ENCODE measurements at regions not wholly inside any gene's neighbourhood (a gene's known extent, or its start where the extent isn't known, plus 50 kb on each side); places are given as distances from the start of the nearest gene placed in this dataset.
A peak's percentile ranks its signal among the peaks of the same experiment; 100 is the strongest.
"Not testable (repeated sequence)": the region's sequence is repeated elsewhere in the genome, so short reads cannot be mapped to it uniquely, and the experiment has no call there.

DNA sequence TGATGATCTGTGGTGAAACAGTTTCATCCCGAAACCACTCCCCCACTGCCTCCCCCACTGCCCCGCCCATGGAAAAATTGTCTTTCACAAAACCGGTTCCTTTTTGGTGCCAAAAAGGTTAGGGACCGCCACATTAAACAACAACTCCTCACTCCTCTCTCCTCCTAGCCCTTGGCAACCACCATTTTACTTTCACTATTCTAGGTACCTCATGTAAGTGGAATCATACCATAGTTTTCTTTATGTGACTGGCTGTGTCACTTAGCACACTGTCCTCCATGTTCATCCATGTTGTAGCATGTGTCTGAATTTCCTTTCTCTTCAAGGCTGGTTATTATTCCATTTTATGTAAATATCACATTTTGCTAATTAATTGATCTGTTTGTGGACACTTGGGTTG, 99.3 kb downstream of the UTRN start:
- H3K4me1 Mint-ChIP-seq = peaks cover 22 to 66% (median 49%) of the 10 kb centered on the region in 4 donors
- Histone ChIP-seq H3K27ac (ENCODE audit: insufficient read depth, low read length, poor library complexity, severe bottlenecking) (no peak overlapping the region), H3K9me3 (ENCODE audit: control insufficient read depth in 2 of 2, low read length in 2 of 2) (peaks cover 0 to 5% of the 10 kb centered on the region in 2 experiments), H3K4me3 (ENCODE audit: low read depth, low read length) (no peak overlapping the region), H3K27me3 (ENCODE audit: control insufficient read depth, insufficient read depth, low read length) (no peaks in the 10 kb centered on the region), H3K36me3 (ENCODE audit: control insufficient read depth, insufficient read depth, low read length) (peaks cover 20% of the 10 kb centered on the region), H3K4me1 (ENCODE audit: control insufficient read depth, insufficient read depth, low read length, poor library complexity, severe bottlenecking) (peaks cover 9% of the 10 kb centered on the region)
- peaks cover 0 to 8% (median 2%) of the 10 kb centered on the region in 7 donors for H3K9me3 Mint-ChIP-seq
- H3K27me3 Mint-ChIP-seq = no peaks in the 10 kb centered on the region
- DNase-seq = no peak
- no peak for ATAC-seq (ENCODE audit: low read depth in 2 of 2)
- H3K36me3 Mint-ChIP-seq = peaks cover 33% of the 10 kb centered on the region
- peak overlapping the region in 1 of 3 donors; percentile 18 for H3K27ac Mint-ChIP-seq
- H3K4me3 Mint-ChIP-seq = no peak overlapping the region

GRCh38 chr6:144389474-144389873, 104.3 kb downstream of the UTRN start:
- H3K9me3 Mint-ChIP-seq; ATAC-seq (ENCODE audit: low read depth in 2 of 2); DNase-seq; H3K27me3 ChIP-seq (ENCODE audit: control insufficient read depth, insufficient read depth, low read length); H3K4me3 ChIP-seq (ENCODE audit: low read depth, low read length); H3K9me3 ChIP-seq (ENCODE audit: control insufficient read depth in 2 of 2, low read length in 2 of 2); H3K27ac Mint-ChIP-seq; H3K27me3 Mint-ChIP-seq; H3K4me3 Mint-ChIP-seq; H3K36me3 ChIP-seq (ENCODE audit: control insufficient read depth, insufficient read depth, low read length); H3K27ac ChIP-seq (ENCODE audit: insufficient read depth, low read length, poor library complexity, severe bottlenecking); H3K4me1 ChIP-seq (ENCODE audit: control insufficient read depth, insufficient read depth, low read length, poor library complexity, severe bottlenecking): not testable (repeated sequence)
- peaks cover 23 to 74% (median 56%) of the 10 kb centered on the region in 4 donors for H3K4me1 Mint-ChIP-seq
- H3K36me3 Mint-ChIP-seq = peaks cover 36% of the 10 kb centered on the region

- H3K4me1 ChIP-seq (ENCODE audit: control insufficient read depth, insufficient read depth, low read length, poor library complexity, severe bottlenecking) = peaks cover 2% of the 10 kb centered on the region
- H3K4me3 Mint-ChIP-seq = no peak overlapping the region
- H3K27ac Mint-ChIP-seq = no peak overlapping the region
Measured at GRCh38 chr6:144390202-144390601, 105.1 kb downstream of the UTRN start.

GRCh38 chr6:144390886-144391285, 105.8 kb downstream of the UTRN start:
- Mint-ChIP-seq H3K27ac (no peak overlapping the region), H3K9me3 (peaks cover 0 to 7% (median 3%) of the 10 kb centered on the region in 7 donors), H3K4me3 (no peak overlapping the region), H3K4me1 (peaks cover 33 to 69% (median 54%) of the 10 kb centered on the region in 4 donors), H3K27me3 (no peaks in the 10 kb centered on the region), H3K36me3 (peaks cover 33% of the 10 kb centered on the region)
- no peaks in the 10 kb centered on the region for H3K9me3 ChIP-seq (ENCODE audit: control insufficient read depth in 2 of 2, low read length in 2 of 2)
- H3K27me3 ChIP-seq (ENCODE audit: control insufficient read depth, insufficient read depth, low read length) = no peaks in the 10 kb centered on the region
- H3K27ac ChIP-seq (ENCODE audit: insufficient read depth, low read length, poor library complexity, severe bottlenecking) = no peak overlapping the region
- no peak overlapping the region for H3K4me3 ChIP-seq (ENCODE audit: low read depth, low read length)
- ATAC-seq (ENCODE audit: low read depth in 2 of 2) = no peak
- no peak for DNase-seq
- H3K36me3 ChIP-seq (ENCODE audit: control insufficient read depth, insufficient read depth, low read length) = peaks cover 4% of the 10 kb centered on the region
- H3K4me1 ChIP-seq (ENCODE audit: control insufficient read depth, insufficient read depth, low read length, poor library complexity, severe bottlenecking) = peaks cover 3% of the 10 kb centered on the region

More at GRCh38 chr6:144390202-144390601, 105.1 kb downstream of the UTRN start:
- H3K4me1 Mint-ChIP-seq = peaks cover 26 to 72% (median 52%) of the 10 kb centered on the region in 4 donors
- ATAC-seq (ENCODE audit: low read depth in 2 of 2) (no peak), DNase-seq (no peak)
- H3K36me3 Mint-ChIP-seq = peaks cover 31% of the 10 kb centered on the region
- no peaks in the 10 kb centered on the region for H3K9me3 ChIP-seq (ENCODE audit: control insufficient read depth in 2 of 2, low read length in 2 of 2)
- H3K27me3 Mint-ChIP-seq = no peaks in the 10 kb centered on the region
- H3K27me3 ChIP-seq (ENCODE audit: control insufficient read depth, insufficient read depth, low read length) = no peaks in the 10 kb centered on the region
- H3K4me3 ChIP-seq (ENCODE audit: low read depth, low read length) = no peak overlapping the region
- H3K9me3 Mint-ChIP-seq = peaks cover 0 to 7% (median 3%) of the 10 kb centered on the region in 7 donors
- peaks cover 4% of the 10 kb centered on the region for H3K36me3 ChIP-seq (ENCODE audit: control insufficient read depth, insufficient read depth, low read length)
- H3K27ac ChIP-seq (ENCODE audit: insufficient read depth, low read length, poor library complexity, severe bottlenecking) = no peak overlapping the region

- Mint-ChIP-seq H3K27me3 (no peaks in the 10 kb centered on the region), H3K4me3 (no peak overlapping the region), H3K4me1 (peaks cover 36 to 75% (median 52%) of the 10 kb centered on the region in 4 donors), H3K27ac (no peak overlapping the region), H3K36me3 (peaks cover 43% of the 10 kb centered on the region), H3K9me3 (peaks cover 0 to 10% (median 4%) of the 10 kb centered on the region in 7 donors)
- H3K9me3 ChIP-seq (ENCODE audit: control insufficient read depth in 2 of 2, low read length in 2 of 2) = peaks cover 0 to under 1% of the 10 kb centered on the region in 2 experiments
- H3K4me3 ChIP-seq (ENCODE audit: low read depth, low read length) = no peak overlapping the region
- peaks cover 8% of the 10 kb centered on the region for H3K36me3 ChIP-seq (ENCODE audit: control insufficient read depth, insufficient read depth, low read length)
- no peak for ATAC-seq (ENCODE audit: low read depth in 2 of 2)
- H3K27ac ChIP-seq (ENCODE audit: insufficient read depth, low read length, poor library complexity, severe bottlenecking) = no peak overlapping the region
- H3K27me3 ChIP-seq (ENCODE audit: control insufficient read depth, insufficient read depth, low read length) = no peaks in the 10 kb centered on the region
- H3K4me1 ChIP-seq (ENCODE audit: control insufficient read depth, insufficient read depth, low read length, poor library complexity, severe bottlenecking) = peaks cover 3% of the 10 kb centered on the region
- DNase-seq = no peak
Measured at GRCh38 chr6:144392536-144392935, 107.4 kb downstream of the UTRN start.

- no peak overlapping the region for H3K4me3 Mint-ChIP-seq
- peaks cover 3% of the 10 kb centered on the region for H3K4me1 ChIP-seq (ENCODE audit: control insufficient read depth, insufficient read depth, low read length, poor library complexity, severe bottlenecking)
- peaks cover 11% of the 10 kb centered on the region for H3K36me3 ChIP-seq (ENCODE audit: control insufficient read depth, insufficient read depth, low read length)
- H3K27ac Mint-ChIP-seq = no peak overlapping the region
- no peak overlapping the region for H3K4me3 ChIP-seq (ENCODE audit: low read depth, low read length)
- ATAC-seq (ENCODE audit: low read depth in 2 of 2) = no peak
- peaks cover 45% of the 10 kb centered on the region for H3K36me3 Mint-ChIP-seq
- peaks cover 2 to 8% of the 10 kb centered on the region in 2 experiments for H3K9me3 ChIP-seq (ENCODE audit: control insufficient read depth in 2 of 2, low read length in 2 of 2)
- no peak for DNase-seq
- H3K27ac ChIP-seq (ENCODE audit: insufficient read depth, low read length, poor library complexity, severe bottlenecking) = no peak overlapping the region
- no peaks in the 10 kb centered on the region for H3K27me3 Mint-ChIP-seq
- no peaks in the 10 kb centered on the region for H3K27me3 ChIP-seq (ENCODE audit: control insufficient read depth, insufficient read depth, low read length)
- peaks cover 0 to 16% (median 4%) of the 10 kb centered on the region in 7 donors for H3K9me3 Mint-ChIP-seq
- H3K4me1 Mint-ChIP-seq = peaks cover 35 to 69% (median 48%) of the 10 kb centered on the region in 4 donors
Measured at GRCh38 chr6:144394210-144394609, 109.1 kb downstream of the UTRN start.

DNA sequence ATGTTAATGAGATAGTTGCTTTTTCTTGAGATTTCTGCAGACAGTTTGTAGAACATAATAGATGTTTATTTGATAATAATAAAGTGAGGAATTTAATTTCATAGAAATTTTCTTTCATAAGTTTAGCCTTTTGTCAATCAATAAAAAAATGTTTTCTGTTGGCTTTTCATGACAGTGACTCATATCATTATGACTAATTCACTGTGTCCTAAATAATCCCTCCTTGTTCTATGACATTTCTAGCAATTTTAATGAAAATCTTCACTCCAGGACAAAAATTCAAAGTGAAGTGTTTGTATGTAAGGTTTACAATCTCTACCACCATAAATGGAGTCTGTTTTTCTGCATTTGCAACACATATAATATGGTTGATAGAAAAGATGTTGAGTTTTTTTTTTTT, 109.9 kb downstream of the UTRN start:
- H3K27me3 ChIP-seq (ENCODE audit: control insufficient read depth, insufficient read depth, low read length) = no peaks in the 10 kb centered on the region
- H3K36me3 ChIP-seq (ENCODE audit: control insufficient read depth, insufficient read depth, low read length) = peaks cover 11% of the 10 kb centered on the region
- H3K36me3 Mint-ChIP-seq = peaks cover 46% of the 10 kb centered on the region
- H3K27ac ChIP-seq (ENCODE audit: insufficient read depth, low read length, poor library complexity, severe bottlenecking) = no peak overlapping the region
- H3K4me1 ChIP-seq (ENCODE audit: control insufficient read depth, insufficient read depth, low read length, poor library complexity, severe bottlenecking) = peaks cover 3% of the 10 kb centered on the region
- no peak overlapping the region for H3K4me3 Mint-ChIP-seq
- no peak overlapping the region for H3K4me3 ChIP-seq (ENCODE audit: low read depth, low read length)
- H3K9me3 Mint-ChIP-seq = peaks cover 0 to 16% (median 4%) of the 10 kb centered on the region in 7 donors
- peaks cover 35 to 70% (median 51%) of the 10 kb centered on the region in 4 donors for H3K4me1 Mint-ChIP-seq
- peaks cover 2 to 8% of the 10 kb centered on the region in 2 experiments for H3K9me3 ChIP-seq (ENCODE audit: control insufficient read depth in 2 of 2, low read length in 2 of 2)
- H3K27me3 Mint-ChIP-seq = no peaks in the 10 kb centered on the region
- ATAC-seq (ENCODE audit: low read depth in 2 of 2) = no peak
- DNase-seq = no peak
- peak overlapping the region in 1 of 3 donors; percentile 39 for H3K27ac Mint-ChIP-seq

DNA sequence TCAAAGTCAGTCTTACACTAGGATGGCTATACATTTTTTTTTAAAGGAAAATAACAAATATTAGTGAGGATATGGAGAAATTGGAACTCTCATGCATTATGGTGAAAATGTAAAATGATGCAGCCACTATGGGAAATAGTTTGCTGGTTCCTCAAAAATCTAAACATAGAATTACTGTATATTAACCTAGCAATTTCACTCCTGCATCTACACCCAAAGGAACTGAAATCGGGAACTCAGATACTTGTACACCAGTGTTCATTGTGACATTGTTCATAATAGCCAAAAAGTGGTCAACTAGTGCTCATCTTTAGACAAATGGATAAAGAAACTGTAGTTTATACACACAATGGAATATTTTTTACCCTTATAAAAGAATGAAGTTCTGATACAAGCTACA, 110.7 kb downstream of the UTRN start:
- Histone ChIP-seq H3K27ac (ENCODE audit: insufficient read depth, low read length, poor library complexity, severe bottlenecking) (no peak overlapping the region), H3K27me3 (ENCODE audit: control insufficient read depth, insufficient read depth, low read length) (no peaks in the 10 kb centered on the region), H3K4me3 (ENCODE audit: low read depth, low read length) (no peak overlapping the region), H3K36me3 (ENCODE audit: control insufficient read depth, insufficient read depth, low read length) (peaks cover 11% of the 10 kb centered on the region), H3K4me1 (ENCODE audit: control insufficient read depth, insufficient read depth, low read length, poor library complexity, severe bottlenecking) (peaks cover 3% of the 10 kb centered on the region), H3K9me3 (ENCODE audit: control insufficient read depth in 2 of 2, low read length in 2 of 2) (peaks cover 2 to 8% of the 10 kb centered on the region in 2 experiments)
- no peak for ATAC-seq (ENCODE audit: low read depth in 2 of 2)
- H3K27ac Mint-ChIP-seq = no peak overlapping the region
- peaks cover 0 to 16% (median 3%) of the 10 kb centered on the region in 7 donors for H3K9me3 Mint-ChIP-seq
- H3K36me3 Mint-ChIP-seq = peaks cover 39% of the 10 kb centered on the region
- peaks cover 32 to 68% (median 54%) of the 10 kb centered on the region in 4 donors for H3K4me1 Mint-ChIP-seq
- no peak for DNase-seq
- no peak overlapping the region for H3K4me3 Mint-ChIP-seq
- no peaks in the 10 kb centered on the region for H3K27me3 Mint-ChIP-seq
